HG03442 (cell line): ENCODE measurements at regions not wholly inside any gene's neighbourhood (a gene's known extent, or its start where the extent isn't known, plus 50 kb on each side); places are given as distances from the start of the nearest gene placed in this dataset.

Source experiments
- ATAC-seq: cut with Tn5 transposase; IDR thresholded peaks from one replicate; pipeline ENCODE4 v1.9.1; 2021; ENCODE audit warnings: mild to moderate bottlenecking, moderate library complexity; ENCODE audit not compliant: unreplicated experiment

- ATAC-seq, result no peak
Measured at GRCh38 chr15:58294681-58295254, 137.0 kb upstream of the LIPC start.

DNA sequence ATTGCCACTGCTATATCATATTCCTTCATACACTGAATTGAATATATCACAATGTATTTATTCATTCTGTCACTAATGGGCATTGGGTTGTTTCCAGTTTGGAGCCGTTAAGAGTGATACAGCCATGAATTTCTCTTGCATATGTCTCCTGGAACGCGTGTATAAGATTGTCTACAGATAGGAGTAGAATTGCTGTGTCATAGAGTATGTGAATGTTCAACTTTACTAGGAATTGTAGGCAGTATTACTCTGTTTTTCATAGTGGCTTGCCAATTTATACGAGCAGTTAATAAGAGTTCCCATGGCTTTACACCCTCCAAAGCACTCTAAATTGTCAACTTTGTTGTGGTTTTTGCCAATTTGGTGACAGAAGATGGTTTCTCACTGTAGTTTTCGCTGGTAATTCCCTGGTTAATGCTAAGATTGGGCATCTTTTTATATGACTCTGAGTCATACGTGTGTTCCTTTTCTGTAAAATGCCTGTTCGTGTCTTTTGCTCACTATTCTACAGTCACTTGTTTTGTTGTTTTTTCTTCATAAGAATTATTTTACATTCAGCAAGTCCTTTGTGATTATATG, 136.1 kb upstream of the LIPC start:
- ATAC-seq, result no peak

- no peak for ATAC-seq
Measured at GRCh38 chr15:58296276-58296675, 135.5 kb upstream of the LIPC start.

DNA sequence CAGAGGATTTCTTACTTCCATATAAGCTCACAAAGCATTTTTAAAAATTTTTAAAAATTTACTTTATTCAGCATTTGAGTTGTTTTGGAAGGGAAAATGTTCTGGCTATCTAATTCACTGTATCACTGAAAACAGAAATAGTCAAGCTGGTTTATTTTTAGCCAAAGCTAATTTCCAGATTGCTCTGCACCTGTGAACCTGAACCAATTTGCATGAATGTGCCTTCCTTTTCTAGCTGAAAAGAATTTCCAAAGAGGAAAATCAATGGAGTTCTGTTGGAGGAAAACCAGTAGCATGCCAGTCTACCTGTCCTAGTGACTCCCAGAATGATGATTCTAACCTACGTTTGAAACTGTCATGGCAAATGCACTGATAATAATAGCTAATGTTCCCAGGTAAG, 134.2 kb upstream of the LIPC start:
- no peak for ATAC-seq

- no peak for ATAC-seq
Measured at GRCh38 chr15:58298879-58299850, 132.6 kb upstream of the LIPC start.

DNA sequence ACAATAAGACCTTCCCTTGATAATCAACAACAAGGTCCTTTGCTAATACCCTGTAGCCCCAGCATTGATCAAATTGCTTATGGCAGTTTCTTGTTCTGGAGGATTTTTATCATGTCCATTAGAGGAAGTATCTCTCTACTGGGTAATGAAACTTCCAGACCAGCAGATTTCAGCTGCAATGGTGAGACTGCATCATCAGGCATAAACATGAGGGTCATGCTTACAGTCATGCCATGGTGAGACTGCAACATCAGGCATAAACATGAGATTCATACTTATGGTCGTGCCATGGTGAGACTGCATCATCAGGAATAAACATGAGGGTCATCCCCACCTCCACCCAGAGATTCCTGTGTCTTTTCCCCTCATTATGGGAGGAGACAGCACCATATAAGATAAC, 129.0 kb upstream of the LIPC start:
- ATAC-seq, result no peak

DNA sequence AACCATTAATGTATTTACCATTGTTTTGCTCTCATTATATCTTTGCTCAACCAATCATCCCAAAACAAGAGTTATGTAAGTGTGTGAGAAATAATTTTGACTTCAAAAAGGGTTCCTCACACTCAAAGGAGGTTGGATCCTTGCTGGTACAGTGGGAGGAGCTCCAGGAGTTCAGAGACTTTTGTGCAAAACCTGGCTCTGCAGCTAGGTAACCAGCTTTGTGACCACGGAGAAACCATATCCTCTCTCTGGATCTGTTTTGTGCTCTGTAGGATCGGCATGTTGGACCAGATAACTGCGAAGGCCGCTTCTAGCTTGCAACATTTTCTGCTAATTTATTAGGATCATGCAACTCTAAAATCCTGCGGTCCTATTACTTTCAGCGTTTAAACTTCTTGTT, 128.6 kb upstream of the LIPC start:
- ATAC-seq, result no peak

DNA sequence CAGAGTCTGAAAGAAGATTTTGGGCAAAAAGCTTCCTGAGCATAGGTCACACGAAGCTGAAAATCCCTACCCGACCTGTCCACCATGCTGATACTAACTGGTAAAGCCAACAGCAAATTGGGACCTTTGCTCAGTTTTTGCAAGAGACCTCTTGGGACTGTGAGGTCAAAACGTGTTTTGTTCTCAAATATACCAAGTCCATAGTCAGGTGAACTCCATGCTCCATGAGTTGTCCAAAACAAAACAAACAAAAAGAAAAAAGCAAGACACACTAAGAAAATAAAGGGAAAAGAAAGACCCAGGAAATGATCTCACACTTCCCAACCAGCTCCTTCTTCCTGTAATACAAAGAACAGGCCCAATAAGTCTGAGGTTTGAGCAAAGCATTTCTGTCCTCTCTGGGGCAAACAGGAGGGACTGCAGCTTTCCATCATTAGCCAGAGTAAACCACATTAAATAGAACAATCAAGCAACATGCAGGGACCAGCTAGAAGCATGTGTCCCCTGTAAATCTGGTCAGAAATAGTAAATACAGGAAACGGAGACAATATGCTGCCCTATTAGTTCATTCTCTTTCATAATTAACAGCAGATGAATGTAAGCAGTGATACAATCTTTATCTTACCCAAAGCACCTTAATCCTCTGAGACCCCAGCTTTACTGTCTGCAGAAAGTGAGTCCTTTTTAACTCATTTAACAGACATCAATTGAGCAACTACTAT, 125.0 kb upstream of the LIPC start:
- ATAC-seq, result no peak

DNA sequence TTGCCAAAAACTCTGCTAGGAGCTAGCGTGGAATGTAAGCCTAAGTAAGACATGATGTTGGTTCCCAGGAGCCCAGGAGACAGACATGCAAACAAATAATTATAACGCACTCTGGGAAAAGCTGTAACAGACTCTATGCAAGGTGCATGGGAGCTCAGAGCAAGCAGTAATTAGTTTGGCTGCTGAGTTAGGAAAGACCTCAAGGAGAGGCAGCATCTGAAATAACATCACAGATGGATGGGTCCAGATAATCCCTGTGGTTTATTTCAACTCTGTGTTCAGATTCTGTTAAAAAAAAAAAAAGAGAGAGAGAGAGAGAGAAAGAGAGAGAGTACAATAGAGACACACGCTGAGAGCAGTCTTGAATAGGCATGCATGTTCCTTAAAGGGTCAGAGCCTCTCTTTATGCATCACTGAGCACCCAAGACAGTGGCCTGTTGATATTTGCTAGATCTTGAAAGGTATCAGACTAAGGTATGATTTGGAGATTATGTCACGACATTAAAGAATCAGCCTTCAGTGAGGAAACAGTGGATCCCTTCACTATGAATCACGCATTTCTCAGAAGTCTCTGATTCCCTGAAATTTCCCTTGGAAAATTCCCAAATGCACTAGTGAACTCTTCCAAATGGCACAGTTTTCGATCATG, 124.4 kb upstream of the LIPC start:
- ATAC-seq, result no peak

GRCh38 chr15:58308742-58309355, 122.9 kb upstream of the LIPC start:
- ATAC-seq, result no peak

- ATAC-seq, result no peak
Measured at GRCh38 chr15:58309963-58310928, 121.5 kb upstream of the LIPC start.

GRCh38 chr15:58311556-58311955, 120.2 kb upstream of the LIPC start:
- ATAC-seq, result no peak

GRCh38 chr15:58312031-58312430, 119.8 kb upstream of the LIPC start:
- no peak for ATAC-seq

- ATAC-seq, result no peak
Measured at GRCh38 chr15:58313304-58313703, 118.5 kb upstream of the LIPC start.

- ATAC-seq, result no peak
Measured at GRCh38 chr15:58313810-58314592, 117.8 kb upstream of the LIPC start.

- no peak for ATAC-seq
Measured at GRCh38 chr15:58314593-58315216, 117.1 kb upstream of the LIPC start.

DNA sequence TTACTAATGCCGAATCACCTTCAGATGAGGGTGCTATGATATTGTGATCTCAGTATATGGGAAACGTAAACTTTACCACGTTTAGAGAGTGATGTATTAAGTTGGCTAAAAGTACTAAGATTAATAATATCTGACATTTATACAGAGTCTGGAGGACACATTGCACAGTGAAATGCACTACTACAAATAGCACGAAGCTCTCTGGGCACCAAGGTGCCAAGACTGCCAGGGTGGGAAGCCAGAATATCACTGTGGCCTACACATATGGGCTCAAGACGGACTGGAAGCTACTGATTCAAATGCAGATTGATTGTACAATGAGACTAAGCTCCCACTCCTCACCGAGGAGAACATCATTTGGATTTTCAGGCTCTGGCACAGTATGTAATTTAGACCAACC, 113.3 kb upstream of the LIPC start:
- ATAC-seq, result no peak

- ATAC-seq, result no peak
Measured at GRCh38 chr15:58321034-58321433, 110.8 kb upstream of the LIPC start.
